H9 (cell line): ENCODE measurements at regions not wholly inside any gene's neighbourhood (a gene's known extent, or its start where the extent isn't known, plus 50 kb on each side); places are given as distances from the start of the nearest gene placed in this dataset.

Experiments
- DNase-seq: peaks from one replicate; pipeline ENCODE4 v3.0.0-alpha.2; 2017
- H2AFZ ChIP-seq: one replicate; pipeline ENCODE4 v1.6.1; 2013; ENCODE audit warnings: mild to moderate bottlenecking, low read length, control low read depth, moderate library complexity
- H2AK5ac ChIP-seq: 2 replicates; pipeline ENCODE4 v1.6.1; 2013; ENCODE audit warnings: low read length, control low read depth, mixed read lengths; ENCODE audit not compliant: insufficient read length
- H2BK120ac ChIP-seq: one replicate; pipeline ENCODE4 v1.6.1; 2013; ENCODE audit warnings: low read depth, mild to moderate bottlenecking, low read length, control low read depth, inconsistent platforms; ENCODE audit not compliant: poor library complexity, severe bottlenecking
- H2BK12ac ChIP-seq: 2 replicates; pipeline ENCODE4 v1.6.1; 2013; ENCODE audit warnings: low read length, control low read depth, mixed read lengths, low read depth; ENCODE audit not compliant: insufficient read length
- H2BK15ac ChIP-seq: 2 replicates; pipeline ENCODE4 v1.6.1; 2013; ENCODE audit warnings: low read depth, low read length, control low read depth
- H2BK20ac ChIP-seq: one replicate; pipeline ENCODE4 v1.6.1; 2013; ENCODE audit warnings: low read depth, mild to moderate bottlenecking, low read length, control low read depth, inconsistent platforms; ENCODE audit not compliant: poor library complexity, severe bottlenecking
- H2BK5ac ChIP-seq: 2 replicates; pipeline ENCODE4 v1.6.1; 2013; ENCODE audit warnings: low read length, control low read depth, mixed read lengths; ENCODE audit not compliant: insufficient read length
- H3K14ac ChIP-seq: 2 replicates; pipeline ENCODE4 v1.6.1; 2013; ENCODE audit warnings: low read length, control low read depth; ENCODE audit not compliant: insufficient read depth
- H3K18ac ChIP-seq: 2 replicates; pipeline ENCODE4 v1.6.1; 2013; ENCODE audit warnings: low read depth, mild to moderate bottlenecking, mixed read lengths, low read length, control low read depth; ENCODE audit not compliant: insufficient read length
- H3K23ac ChIP-seq: 2 replicates; pipeline ENCODE4 v1.6.1; 2013; ENCODE audit warnings: low read length, control low read depth, mixed read lengths, low read depth; ENCODE audit not compliant: insufficient read length
- H3K23me2 ChIP-seq: 2 replicates; pipeline ENCODE4 v1.6.1; 2013; ENCODE audit warnings: low read depth, mild to moderate bottlenecking, mixed read lengths, low read length, control low read depth; ENCODE audit not compliant: insufficient read length, poor library complexity, severe bottlenecking
- H3K27ac ChIP-seq: 2 replicates; pipeline ENCODE4 v1.5.1; 2013; ENCODE audit warnings: low read length, control low read depth, mixed read lengths, low read depth; ENCODE audit not compliant: insufficient read length
- H3K27me3 ChIP-seq: 2 replicates; pipeline ENCODE4 v1.6.1; 2013; ENCODE audit warnings: low read length, control low read depth, inconsistent platforms; ENCODE audit not compliant: insufficient read depth
- H3K4ac ChIP-seq: 2 replicates; pipeline ENCODE4 v1.6.1; 2013; ENCODE audit warnings: low read depth, mild to moderate bottlenecking, control low read depth, inconsistent platforms, low read length, moderate library complexity
- H3K4me1 ChIP-seq: 2 replicates; pipeline ENCODE4 v1.6.1; 2013; ENCODE audit warnings: low read length, control low read depth, inconsistent platforms; ENCODE audit not compliant: insufficient read depth
- H3K4me2 ChIP-seq: 2 replicates; pipeline ENCODE4 v1.6.1; 2013; ENCODE audit warnings: low read length, control low read depth, mixed read lengths; ENCODE audit not compliant: insufficient read length, insufficient read depth
- H3K56ac ChIP-seq: 2 replicates; pipeline ENCODE4 v1.6.1; 2013; ENCODE audit warnings: low read depth, mild to moderate bottlenecking, mixed read lengths, low read length, control low read depth; ENCODE audit not compliant: insufficient read length
- H3K79me1 ChIP-seq: 2 replicates; pipeline ENCODE4 v1.6.1; 2013; ENCODE audit warnings: low read depth, mild to moderate bottlenecking, moderate library complexity, low read length, control low read depth, inconsistent platforms; ENCODE audit not compliant: insufficient read depth, poor library complexity, severe bottlenecking
- H3K79me2 ChIP-seq: 2 replicates; pipeline ENCODE4 v1.6.1; 2013; ENCODE audit warnings: low read length, control low read depth, inconsistent platforms; ENCODE audit not compliant: insufficient read depth
- H3K9ac ChIP-seq: 2 replicates; pipeline ENCODE4 v1.6.1; 2013; ENCODE audit warnings: low read length, control low read depth, mixed read lengths; ENCODE audit not compliant: insufficient read length; ENCODE audit errors: extremely low read depth
- H3K9me3 ChIP-seq: one replicate; pipeline ENCODE4 v1.6.1; 2013; ENCODE audit warnings: low read depth, low read length, inconsistent platforms; ENCODE audit not compliant: control insufficient read depth
- H3T11ph ChIP-seq: one replicate; pipeline ENCODE4 v1.6.1; 2013; ENCODE audit warnings: mild to moderate bottlenecking, low read length, control low read depth, inconsistent platforms
- H4K20me1 ChIP-seq: one replicate; pipeline ENCODE4 v1.6.1; 2013; ENCODE audit not compliant: control insufficient read depth, insufficient read length, insufficient read depth
- H4K5ac ChIP-seq: 2 replicates; pipeline ENCODE4 v1.6.1; 2013; ENCODE audit warnings: low read depth, mild to moderate bottlenecking, mixed read lengths, low read length, control low read depth; ENCODE audit not compliant: insufficient read length
- H4K8ac ChIP-seq: replicated peaks from 2 replicates; pipeline ENCODE4 v1.6.1; 2013; ENCODE audit warnings: low read length, control low read depth, mixed read lengths, low read depth; ENCODE audit not compliant: insufficient read length
- H4K91ac ChIP-seq: 2 replicates; pipeline ENCODE4 v1.6.1; 2013; ENCODE audit warnings: low read depth, mild to moderate bottlenecking, moderate library complexity, mixed read lengths, low read length, control low read depth; ENCODE audit not compliant: insufficient read length
- H3K27ac Mint-ChIP-seq, 3 experiments: 2 replicates in 2 of 3; 3 replicates in 1 of 3; pipeline ENCODE4 v1.8.0; 2020 to 2021; ENCODE audit warnings: mixed read lengths in 3 of 3, mild to moderate bottlenecking in 1 of 3, moderate library complexity in 1 of 3
- H3K27me3 Mint-ChIP-seq: 2 replicates; pipeline ENCODE4 v1.8.0; 2021; ENCODE audit warnings: low read depth, mild to moderate bottlenecking, moderate library complexity, mixed read lengths
- H3K36me3 Mint-ChIP-seq, 3 experiments: 2 replicates in 2 of 3; 3 replicates in 1 of 3; pipeline ENCODE4 v1.8.0; 2020 to 2021; ENCODE audit warnings: low read depth in 3 of 3, mixed read lengths in 3 of 3; ENCODE audit not compliant: insufficient read depth in 1 of 3
- H3K4me1 Mint-ChIP-seq, 2 experiments: 2 replicates each; pipeline ENCODE4 v1.8.0; 2020; ENCODE audit warnings: mixed read lengths in 2 of 2
- H3K4me3 Mint-ChIP-seq, 2 experiments: 2 replicates in 1 of 2; 3 replicates in 1 of 2; pipeline ENCODE4 v1.8.0; 2020 to 2021; ENCODE audit warnings: mild to moderate bottlenecking in 2 of 2, mixed read lengths in 2 of 2, moderate library complexity in 1 of 2
- H3K9me3 Mint-ChIP-seq, 2 experiments: 2 replicates in 1 of 2; 3 replicates in 1 of 2; pipeline ENCODE4 v1.8.0; 2020; ENCODE audit warnings: mild to moderate bottlenecking in 2 of 2, mixed read lengths in 2 of 2, moderate library complexity in 1 of 2
- WGBS: extraction: QIAGEN DNeasy Blood & Tissue Kit; methylation state at CpG from one replicate; pipeline ENCODE4 v1.1.7; 2013; ENCODE audit warnings: missing lambda C conversion rate, low lambda C conversion rate, mixed read lengths; ENCODE audit not compliant: insufficient read length; ENCODE audit errors: extremely low coverage; 5-methylcytosine and 5-hydroxymethylcytosine counted together
- TF ChIP-seq, protein P1 (sequence below): fragments of 200-600 bp; sonication (generic); conservative IDR thresholded peaks from 3 replicates; pipeline ENCODE4 v1.8.0; 2021; ENCODE audit warnings: antibody characterized with exemption, mild to moderate bottlenecking

DNA sequence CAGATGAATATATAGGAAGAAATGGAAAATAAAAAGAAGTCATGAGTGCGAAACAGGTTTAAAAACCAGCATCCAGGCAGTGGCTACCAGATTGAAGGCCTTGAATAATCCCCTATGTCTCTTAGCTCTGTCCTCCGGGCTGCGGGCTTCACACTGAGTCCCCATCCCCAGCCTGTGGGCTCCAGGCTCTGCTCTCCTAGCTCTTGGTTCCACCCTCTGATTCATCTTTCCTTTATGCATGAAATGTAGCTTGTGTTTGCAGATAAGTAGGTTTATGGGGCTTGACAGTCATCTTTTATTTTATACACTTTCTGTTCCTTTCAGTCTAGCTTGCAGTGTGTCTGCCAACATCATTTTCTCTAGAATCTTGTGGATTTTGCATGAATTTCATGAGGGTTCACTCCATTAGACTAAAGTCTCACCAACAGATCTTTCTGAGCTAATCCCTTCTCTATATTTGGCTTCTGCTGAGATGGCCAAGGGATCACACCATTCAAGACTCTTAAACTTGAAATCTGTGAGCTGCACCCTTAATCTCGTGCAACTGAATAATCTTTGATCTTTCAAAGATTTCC is 174.5 kb downstream of the PLPPR4 start:
- no peak overlapping the region for H3K27ac ChIP-seq
- no peaks in the 10 kb centered on the region for H3K79me2 ChIP-seq
- H3K27ac Mint-ChIP-seq, result no peak overlapping the region
- H3K4me1 ChIP-seq, result no peaks in the 10 kb centered on the region
- H2AFZ ChIP-seq, result no peak overlapping the region
- no peaks in the 10 kb centered on the region for H3K27me3 ChIP-seq
- no peak for DNase-seq
- no peak overlapping the region for H3K56ac ChIP-seq
- no peak overlapping the region for H3K4me3 Mint-ChIP-seq
- no peak overlapping the region for H2BK120ac ChIP-seq
- no peak overlapping the region for H4K5ac ChIP-seq
- H3T11ph ChIP-seq, result no peak overlapping the region
- no peak overlapping the region for H2BK5ac ChIP-seq
- no peak overlapping the region for H3K4me2 ChIP-seq
- H3K9me3 Mint-ChIP-seq, result no peaks in the 10 kb centered on the region
- H3K18ac ChIP-seq, result no peak overlapping the region
- no peak overlapping the region for H2BK20ac ChIP-seq
- no peak overlapping the region for H3K14ac ChIP-seq
- no peaks in the 10 kb centered on the region for H3K79me1 ChIP-seq
- no peaks in the 10 kb centered on the region for H3K36me3 Mint-ChIP-seq
- WGBS, result no CpG with 5 or more reads among the region's 4 CpGs
- no peak overlapping the region for H3K23ac ChIP-seq
- no peak overlapping the region for H3K9ac ChIP-seq
- no peaks in the 10 kb centered on the region for H3K23me2 ChIP-seq
- H3K4me1 Mint-ChIP-seq, result no peaks in the 10 kb centered on the region
- H2BK15ac ChIP-seq, result no peak overlapping the region
- no peaks in the 10 kb centered on the region for H3K9me3 ChIP-seq
- no peaks in the 10 kb centered on the region for H3K27me3 Mint-ChIP-seq
- H4K8ac ChIP-seq, result no peak overlapping the region
- TF ChIP-seq, protein P1, sequence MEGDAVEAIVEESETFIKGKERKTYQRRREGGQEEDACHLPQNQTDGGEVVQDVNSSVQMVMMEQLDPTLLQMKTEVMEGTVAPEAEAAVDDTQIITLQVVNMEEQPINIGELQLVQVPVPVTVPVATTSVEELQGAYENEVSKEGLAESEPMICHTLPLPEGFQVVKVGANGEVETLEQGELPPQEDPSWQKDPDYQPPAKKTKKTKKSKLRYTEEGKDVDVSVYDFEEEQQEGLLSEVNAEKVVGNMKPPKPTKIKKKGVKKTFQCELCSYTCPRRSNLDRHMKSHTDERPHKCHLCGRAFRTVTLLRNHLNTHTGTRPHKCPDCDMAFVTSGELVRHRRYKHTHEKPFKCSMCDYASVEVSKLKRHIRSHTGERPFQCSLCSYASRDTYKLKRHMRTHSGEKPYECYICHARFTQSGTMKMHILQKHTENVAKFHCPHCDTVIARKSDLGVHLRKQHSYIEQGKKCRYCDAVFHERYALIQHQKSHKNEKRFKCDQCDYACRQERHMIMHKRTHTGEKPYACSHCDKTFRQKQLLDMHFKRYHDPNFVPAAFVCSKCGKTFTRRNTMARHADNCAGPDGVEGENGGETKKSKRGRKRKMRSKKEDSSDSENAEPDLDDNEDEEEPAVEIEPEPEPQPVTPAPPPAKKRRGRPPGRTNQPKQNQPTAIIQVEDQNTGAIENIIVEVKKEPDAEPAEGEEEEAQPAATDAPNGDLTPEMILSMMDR, result no peak
- no peak overlapping the region for H4K91ac ChIP-seq
- H4K20me1 ChIP-seq, result no peaks in the 10 kb centered on the region
- no peak overlapping the region for H2BK12ac ChIP-seq
- H3K4ac ChIP-seq, result no peak overlapping the region
- no peak overlapping the region for H2AK5ac ChIP-seq
